ENCODE measurements at regions not wholly inside any gene's neighbourhood (a gene's known extent, or its start where the extent isn't known, plus 50 kb on each side); places are given as distances from the start of the nearest gene placed in this dataset.

DNA sequence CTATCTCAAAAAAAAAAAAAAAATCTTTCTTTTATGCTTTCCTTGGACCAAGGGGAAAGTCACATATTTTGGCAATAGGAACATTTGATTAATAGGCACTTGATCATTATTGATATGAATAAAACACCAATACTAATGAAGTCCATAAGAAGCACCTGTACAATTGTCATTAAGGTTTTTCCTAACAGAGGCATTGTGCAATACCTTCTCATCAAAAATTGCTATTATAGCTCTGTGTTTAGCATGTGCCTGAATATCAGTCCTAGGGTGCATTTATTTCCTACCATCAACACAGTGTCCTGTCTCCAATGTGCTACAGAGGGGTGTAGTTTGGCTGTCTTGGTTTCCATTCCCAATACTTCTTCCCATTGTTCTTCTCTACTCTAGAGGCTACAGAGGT is 483.8 kb upstream of the SPRED2 start:
- intact Hi-C loops (cut with micrococcal nuclease) = no loop called here
- Histone ChIP-seq H3K36me3 (replicated peaks in 1 of 2; ENCODE audit: control insufficient read depth in 1 of 2, insufficient read depth in 2 of 2, low read length in 2 of 2) (no peaks in the 10 kb centered on the region), H2AFZ (ENCODE audit: insufficient read depth, low read depth, low read length, poor library complexity, severe bottlenecking) (no peak overlapping the region), H3K79me2 (ENCODE audit: insufficient read depth, low read length) (no peaks in the 10 kb centered on the region), H4K20me1 (ENCODE audit: insufficient read depth, low read length) (no peaks in the 10 kb centered on the region), H3K27ac (ENCODE audit: low read depth in 1 of 2, low read length in 2 of 2) (no peak overlapping the region), H3K9ac (ENCODE audit: insufficient read depth, low read length, poor library complexity, severe bottlenecking) (no peak overlapping the region), H3K4me1 (ENCODE audit: control insufficient read depth in 1 of 2, insufficient read depth in 2 of 2, low read length in 2 of 2) (no peaks in the 10 kb centered on the region), H3K4me3 (replicated peaks in 1 of 3; ENCODE audit: low read depth in 2 of 3, low read length in 3 of 3) (no peak overlapping the region), H3K9me3 (replicated peaks in 1 of 2; ENCODE audit: control insufficient read depth in 1 of 2, insufficient read depth in 1 of 2, low read length in 2 of 2) (no peaks in the 10 kb centered on the region), H3K4me2 (replicated peaks; ENCODE audit: extremely low read depth, low read length, poor library complexity, severe bottlenecking) (no peak overlapping the region), H3K27me3 (ENCODE audit: control insufficient read depth in 2 of 2, insufficient read depth in 2 of 2, low read length in 2 of 2) (no peaks in the 10 kb centered on the region)
- Mint-ChIP-seq H3K27me3 (ENCODE audit: low read depth in 3 of 3) (peaks cover 0 to 3% (median 0%) of the 10 kb centered on the region in 3 donors), H3K4me3 (no peak overlapping the region), H3K4me1 (peaks cover under 1% of the 10 kb centered on the region), H3K27ac (no peak overlapping the region), H3K9me3 (no peaks in the 10 kb centered on the region), H3K36me3 (no peaks in the 10 kb centered on the region)
- TF ChIP-seq CTCF (IDR thresholded peaks at IDR 0.05) = no peak
- DNase-seq = no peak

DNA sequence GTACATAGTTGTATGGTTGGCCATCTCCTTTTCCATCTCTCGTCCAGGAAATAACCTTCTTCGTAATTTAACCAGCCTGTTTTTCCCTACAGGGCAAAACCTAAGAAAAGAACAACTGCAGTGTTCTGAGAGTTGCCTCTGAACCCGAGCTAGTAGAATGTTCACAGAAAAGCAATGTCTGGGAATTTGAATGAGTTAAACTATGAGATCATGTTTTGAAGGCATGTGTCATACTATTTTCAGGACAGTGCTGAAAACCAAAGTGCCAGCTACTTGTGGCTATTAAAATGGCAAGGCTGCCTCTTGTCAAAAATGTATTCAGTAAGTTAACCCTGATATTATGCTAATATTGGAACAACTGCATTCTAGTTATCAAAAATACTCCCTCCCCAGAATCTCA is 482.9 kb upstream of the SPRED2 start:
- H3K27ac Mint-ChIP-seq = no peak overlapping the region

More for the DNA sequence above, 482.9 kb upstream of the SPRED2 start:
- Mint-ChIP-seq H3K27me3 (ENCODE audit: low read depth in 3 of 3) (peaks cover 0 to 3% (median 0%) of the 10 kb centered on the region in 3 donors), H3K4me3 (no peak overlapping the region), H3K4me1 (no peaks in the 10 kb centered on the region), H3K9me3 (no peaks in the 10 kb centered on the region), H3K36me3 (no peaks in the 10 kb centered on the region)
- no peaks in the 10 kb centered on the region for H3K79me2 ChIP-seq (ENCODE audit: insufficient read depth, low read length)
- H3K4me2 ChIP-seq (replicated peaks; ENCODE audit: extremely low read depth, low read length, poor library complexity, severe bottlenecking) = no peak overlapping the region
- TF ChIP-seq CTCF (IDR thresholded peaks at IDR 0.05) = no peak
- no peak overlapping the region for H2AFZ ChIP-seq (ENCODE audit: insufficient read depth, low read depth, low read length, poor library complexity, severe bottlenecking)
- H3K27me3 ChIP-seq (ENCODE audit: control insufficient read depth in 2 of 2, insufficient read depth in 2 of 2, low read length in 2 of 2) = no peaks in the 10 kb centered on the region
- H3K9me3 ChIP-seq (replicated peaks in 1 of 2; ENCODE audit: control insufficient read depth in 1 of 2, insufficient read depth in 1 of 2, low read length in 2 of 2) = no peaks in the 10 kb centered on the region
- WGBS (ENCODE audit: insufficient coverage) = 100% methylated on average over 1 of the region's 3 CpGs
- no peaks in the 10 kb centered on the region for H3K4me1 ChIP-seq (ENCODE audit: control insufficient read depth in 1 of 2, insufficient read depth in 2 of 2, low read length in 2 of 2)
- no peaks in the 10 kb centered on the region for H3K36me3 ChIP-seq (replicated peaks in 1 of 2; ENCODE audit: control insufficient read depth in 1 of 2, insufficient read depth in 2 of 2, low read length in 2 of 2)
- no peak overlapping the region for H3K9ac ChIP-seq (ENCODE audit: insufficient read depth, low read length, poor library complexity, severe bottlenecking)
- no peaks in the 10 kb centered on the region for H4K20me1 ChIP-seq (ENCODE audit: insufficient read depth, low read length)
- no peak overlapping the region for H3K27ac ChIP-seq (ENCODE audit: low read depth in 1 of 2, low read length in 2 of 2)
- no peak for DNase-seq
- intact Hi-C loops (cut with micrococcal nuclease) = no loop called here
- no peak overlapping the region for H3K4me3 ChIP-seq (replicated peaks in 1 of 3; ENCODE audit: low read depth in 2 of 3, low read length in 3 of 3)

Data from CD14-positive monocyte (primary cell).